Activated CD8-positive, alpha-beta T cell treated with anti-CD3 and anti-CD28 coated beads, Interleukin-2, amount 10 ng/mL, durations not matched to agents 7 days and 5 days (primary cell): ENCODE measurements at regions not wholly inside any gene's neighbourhood (a gene's known extent, or its start where the extent isn't known, plus 50 kb on each side); places are given as distances from the start of the nearest gene placed in this dataset.
"Not testable (repeated sequence)": the region's sequence is repeated elsewhere in the genome, so short reads cannot be mapped to it uniquely, and the experiment has no call there.

Source experiments
- ATAC-seq: fragments of 150-1000 bp; cut with Tn5 transposase; one replicate; pipeline ENCODE4 v1.10.0; 2021; ENCODE audit warnings: moderate library complexity
- CTCF ChIA-PET: fragments of 350-600 bp; sonication (Branson Sonifier 250); formaldehyde crosslinking; loops from one replicate; lab custom pipeline; 2021; ENCODE audit warnings: antibody characterized with exemption; lab: Charles Lee
- POLR2A ChIA-PET: fragments of 350-600 bp; sonication (Branson Sonifier 250); formaldehyde crosslinking; loops from one replicate; lab custom pipeline; 2021; ENCODE audit warnings: antibody characterized with exemption; lab: Charles Lee
- DNase-seq: peaks from one replicate; pipeline ENCODE4 v3.0.0-alpha.2; 2020
- H3K27ac Mint-ChIP-seq: one replicate; pipeline ENCODE4 v1.8.0; 2021; ENCODE audit warnings: mild to moderate bottlenecking, mixed read lengths
- H3K27me3 Mint-ChIP-seq: one replicate; pipeline ENCODE4 v1.8.0; 2021; ENCODE audit warnings: low read depth, mixed read lengths
- H3K36me3 Mint-ChIP-seq: one replicate; pipeline ENCODE4 v1.8.0; 2021; ENCODE audit warnings: low read depth, mixed read lengths
- H3K4me1 Mint-ChIP-seq: one replicate; pipeline ENCODE4 v1.8.0; 2021; ENCODE audit warnings: low read depth, mixed read lengths
- H3K4me3 Mint-ChIP-seq: one replicate; pipeline ENCODE4 v1.8.0; 2021; ENCODE audit warnings: mild to moderate bottlenecking, mixed read lengths
- H3K9me3 Mint-ChIP-seq: one replicate; pipeline ENCODE4 v1.8.0; 2022; ENCODE audit warnings: mixed read lengths; ENCODE audit not compliant: insufficient read depth

GRCh38 chr7:79787096-79787495 is 333.6 kb upstream of the MAGI2 start:
- no peaks in the 10 kb centered on the region for H3K9me3 Mint-ChIP-seq
- DNase-seq (no peak), ATAC-seq (no peak)
- ChIA-PET CTCF (no interaction called here), POLR2A (no interaction called here)
- H3K27ac Mint-ChIP-seq: no peak overlapping the region
- H3K27me3 Mint-ChIP-seq: no peaks in the 10 kb centered on the region
- no peak overlapping the region for H3K4me3 Mint-ChIP-seq
- no peaks in the 10 kb centered on the region for H3K36me3 Mint-ChIP-seq
- no peaks in the 10 kb centered on the region for H3K4me1 Mint-ChIP-seq

GRCh38 chr7:79786187-79786586 is 332.7 kb upstream of the MAGI2 start:
- H3K27ac Mint-ChIP-seq: no peak overlapping the region
- H3K36me3 Mint-ChIP-seq: no peaks in the 10 kb centered on the region
- H3K4me1 Mint-ChIP-seq: no peaks in the 10 kb centered on the region
- no peaks in the 10 kb centered on the region for H3K27me3 Mint-ChIP-seq
- POLR2A ChIA-PET: no interaction called here
- H3K4me3 Mint-ChIP-seq: no peak overlapping the region
- H3K9me3 Mint-ChIP-seq: no peaks in the 10 kb centered on the region
- ATAC-seq (no peak), DNase-seq (no peak)
- CTCF ChIA-PET: no interaction called here

GRCh38 chr7:79785556-79785955 is 332.1 kb upstream of the MAGI2 start:
- no peak overlapping the region for H3K27ac Mint-ChIP-seq
- no peaks in the 10 kb centered on the region for H3K9me3 Mint-ChIP-seq
- ChIA-PET CTCF (no interaction called here), POLR2A (no interaction called here)
- H3K4me3 Mint-ChIP-seq: no peak overlapping the region
- no peak for ATAC-seq
- H3K27me3 Mint-ChIP-seq: no peaks in the 10 kb centered on the region
- DNase-seq: no peak
- no peaks in the 10 kb centered on the region for H3K4me1 Mint-ChIP-seq
- no peaks in the 10 kb centered on the region for H3K36me3 Mint-ChIP-seq

- DNase-seq (no peak), ATAC-seq (no peak)
- no peaks in the 10 kb centered on the region for H3K4me1 Mint-ChIP-seq
- H3K9me3 Mint-ChIP-seq: no peaks in the 10 kb centered on the region
- H3K36me3 Mint-ChIP-seq: no peaks in the 10 kb centered on the region
- H3K4me3 Mint-ChIP-seq: no peak overlapping the region
- H3K27ac Mint-ChIP-seq: no peak overlapping the region
- H3K27me3 Mint-ChIP-seq: no peaks in the 10 kb centered on the region
- ChIA-PET CTCF (no interaction called here), POLR2A (no interaction called here)
Observed at GRCh38 chr7:79782906-79783305, 329.4 kb upstream of the MAGI2 start.

GRCh38 chr7:79782256-79782655 is 328.8 kb upstream of the MAGI2 start:
- H3K4me1 Mint-ChIP-seq: no peaks in the 10 kb centered on the region

GRCh38 chr7:79781716-79782115 is 328.2 kb upstream of the MAGI2 start:
- H3K36me3 Mint-ChIP-seq: no peaks in the 10 kb centered on the region
- H3K9me3 Mint-ChIP-seq: no peaks in the 10 kb centered on the region
- no peak overlapping the region for H3K27ac Mint-ChIP-seq
- H3K27me3 Mint-ChIP-seq: no peaks in the 10 kb centered on the region
- POLR2A ChIA-PET: no interaction called here
- H3K4me1 Mint-ChIP-seq: no peaks in the 10 kb centered on the region
- CTCF ChIA-PET: no interaction called here
- DNase-seq (no peak), ATAC-seq (no peak)
- H3K4me3 Mint-ChIP-seq: no peak overlapping the region

More at GRCh38 chr7:79782256-79782655, 328.8 kb upstream of the MAGI2 start:
- DNase-seq (no peak), ATAC-seq (no peak)
- Mint-ChIP-seq H3K4me3 (no peak overlapping the region), H3K9me3 (no peaks in the 10 kb centered on the region), H3K27me3 (no peaks in the 10 kb centered on the region), H3K36me3 (no peaks in the 10 kb centered on the region), H3K27ac (no peak overlapping the region)
- CTCF ChIA-PET: no interaction called here
- POLR2A ChIA-PET: no interaction called here

- no peaks in the 10 kb centered on the region for H3K9me3 Mint-ChIP-seq
Observed at GRCh38 chr7:79778786-79779770, 325.6 kb upstream of the MAGI2 start.

GRCh38 chr7:79775911-79776310 is 322.4 kb upstream of the MAGI2 start:
- no peaks in the 10 kb centered on the region for H3K36me3 Mint-ChIP-seq

More at GRCh38 chr7:79778786-79779770, 325.6 kb upstream of the MAGI2 start:
- Mint-ChIP-seq H3K27me3 (no peaks in the 10 kb centered on the region), H3K36me3 (no peaks in the 10 kb centered on the region), H3K27ac (no peak overlapping the region), H3K4me1 (no peaks in the 10 kb centered on the region), H3K4me3 (no peak overlapping the region)
- DNase-seq (no peak), ATAC-seq (no peak)
- CTCF ChIA-PET: no interaction called here
- POLR2A ChIA-PET: no interaction called here

GRCh38 chr7:79774150-79774549 is 320.7 kb upstream of the MAGI2 start:
- ATAC-seq (no peak), DNase-seq (no peak)
- Mint-ChIP-seq H3K9me3 (no peaks in the 10 kb centered on the region), H3K27ac (no peak overlapping the region), H3K4me3 (no peak overlapping the region), H3K36me3 (no peaks in the 10 kb centered on the region), H3K27me3 (no peaks in the 10 kb centered on the region), H3K4me1 (no peaks in the 10 kb centered on the region)
- ChIA-PET POLR2A (no interaction called here), CTCF (no interaction called here)

More at GRCh38 chr7:79775911-79776310, 322.4 kb upstream of the MAGI2 start:
- CTCF ChIA-PET: no interaction called here
- POLR2A ChIA-PET: no interaction called here
- no peaks in the 10 kb centered on the region for H3K27me3 Mint-ChIP-seq
- H3K4me1 Mint-ChIP-seq: no peaks in the 10 kb centered on the region
- DNase-seq (no peak), ATAC-seq (no peak)
- H3K4me3 Mint-ChIP-seq: no peak overlapping the region
- no peaks in the 10 kb centered on the region for H3K9me3 Mint-ChIP-seq
- H3K27ac Mint-ChIP-seq: no peak overlapping the region

GRCh38 chr7:79770970-79771369 is 317.5 kb upstream of the MAGI2 start:
- Mint-ChIP-seq H3K27me3 (no peaks in the 10 kb centered on the region), H3K4me1 (no peaks in the 10 kb centered on the region), H3K9me3 (no peaks in the 10 kb centered on the region), H3K27ac (no peak overlapping the region), H3K4me3 (no peak overlapping the region), H3K36me3 (no peaks in the 10 kb centered on the region)
- DNase-seq (no peak), ATAC-seq (no peak)
- POLR2A ChIA-PET: no interaction called here
- CTCF ChIA-PET: no interaction called here

- H3K4me1 Mint-ChIP-seq: no peaks in the 10 kb centered on the region
- no peaks in the 10 kb centered on the region for H3K36me3 Mint-ChIP-seq
- no peak overlapping the region for H3K4me3 Mint-ChIP-seq
- CTCF ChIA-PET: no interaction called here
- DNase-seq: no peak
- H3K9me3 Mint-ChIP-seq: no peaks in the 10 kb centered on the region
- POLR2A ChIA-PET: no interaction called here
- H3K27me3 Mint-ChIP-seq: no peaks in the 10 kb centered on the region
- ATAC-seq: no peak
- H3K27ac Mint-ChIP-seq: no peak overlapping the region
Observed at GRCh38 chr7:79770063-79770462, 316.6 kb upstream of the MAGI2 start.

GRCh38 chr7:79767876-79768560 is 314.6 kb upstream of the MAGI2 start:
- POLR2A ChIA-PET: not testable (repeated sequence)

More at GRCh38 chr7:79767876-79768560, 314.6 kb upstream of the MAGI2 start:
- H3K27ac Mint-ChIP-seq, CTCF ChIA-PET, DNase-seq, ATAC-seq, H3K4me1 Mint-ChIP-seq, H3K27me3 Mint-ChIP-seq, H3K9me3 Mint-ChIP-seq, H3K4me3 Mint-ChIP-seq, H3K36me3 Mint-ChIP-seq: not testable (repeated sequence)
